KMS-11 (cell line): ENCODE measurements at regions not wholly inside any gene's neighbourhood (a gene's known extent, or its start where the extent isn't known, plus 50 kb on each side); places are given as distances from the start of the nearest gene placed in this dataset.

Experiments used
- H2AFZ ChIP-seq: fragments of 200-600 bp; sonication (generic); 2 replicates; pipeline ENCODE4 v1.6.1; 2016; ENCODE audit warnings: antibody characterized with exemption, mixed run types, low read depth
- H3K27ac ChIP-seq: fragments of 200-600 bp; sonication (generic); 2 replicates; pipeline ENCODE4 v1.6.1; 2016; ENCODE audit warnings: mild to moderate bottlenecking, mixed run types
- H3K27me3 ChIP-seq: fragments of 200-600 bp; sonication (generic); 2 replicates; pipeline ENCODE4 v1.6.1; 2017; ENCODE audit warnings: mild to moderate bottlenecking, low read depth, mixed run types, moderate library complexity; ENCODE audit not compliant: insufficient read depth
- H3K36me3 ChIP-seq: fragments of 200-600 bp; sonication (generic); 2 replicates; pipeline ENCODE4 v1.6.1; 2017; ENCODE audit warnings: mild to moderate bottlenecking, mixed run types; ENCODE audit not compliant: insufficient read depth
- H3K4me1 ChIP-seq: fragments of 200-600 bp; sonication (generic); 2 replicates; pipeline ENCODE4 v1.6.1; 2016; ENCODE audit warnings: mild to moderate bottlenecking, low read depth, mixed run types; ENCODE audit not compliant: poor library complexity, severe bottlenecking
- H3K4me2 ChIP-seq: fragments of 200-600 bp; sonication (generic); 2 replicates; pipeline ENCODE4 v1.7.0; 2016; ENCODE audit warnings: mild to moderate bottlenecking, mixed run types
- H3K4me3 ChIP-seq: fragments of 200-600 bp; sonication (generic); IDR thresholded peaks from 2 replicates; pipeline ENCODE4 v1.6.1; 2017; ENCODE audit warnings: low read depth, low read length, mixed read lengths; ENCODE audit not compliant: insufficient read depth
- H3K79me2 ChIP-seq: fragments of 200-600 bp; sonication (generic); 2 replicates; pipeline ENCODE4 v1.6.1; 2016; ENCODE audit warnings: low read depth, mixed run types; ENCODE audit not compliant: insufficient read depth
- H3K9ac ChIP-seq: fragments of 200-600 bp; sonication (generic); 2 replicates; pipeline ENCODE4 v1.6.1; 2016; ENCODE audit warnings: mild to moderate bottlenecking, mixed run types
- H4K20me1 ChIP-seq: fragments of 200-600 bp; sonication (generic); 2 replicates; pipeline ENCODE4 v1.6.1; 2016; ENCODE audit warnings: mild to moderate bottlenecking, mixed run types; ENCODE audit not compliant: insufficient read depth
- TF ChIP-seq, protein P1 (sequence below): fragments of 200-600 bp; sonication (generic); conservative IDR thresholded peaks from 2 replicates; pipeline ENCODE4 v1.6.1; 2017; ENCODE audit warnings: low read depth, mild to moderate bottlenecking, antibody characterized with exemption, low read length, moderate library complexity, mixed read lengths

DNA sequence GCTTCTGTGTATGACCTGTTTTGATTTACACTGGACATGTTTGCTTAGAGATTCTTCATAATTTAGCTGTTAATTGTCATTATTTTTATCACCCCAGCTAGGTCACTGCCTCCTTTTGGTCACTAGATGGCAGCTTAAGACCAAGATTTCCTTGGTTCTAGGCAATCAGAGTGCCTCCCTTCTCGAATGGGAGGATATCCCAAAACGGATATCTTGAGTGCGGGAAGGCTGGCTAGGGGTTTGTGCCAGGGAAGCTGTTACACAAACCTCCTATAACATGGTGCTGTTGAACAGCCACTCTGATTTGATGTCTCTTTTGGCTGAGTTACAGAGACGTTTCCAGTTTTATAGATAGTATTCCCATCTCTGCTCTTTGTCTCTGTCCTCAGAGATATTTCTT is 283.5 kb downstream of the S1PR1 start:
- Histone ChIP-seq H2AFZ (no peak overlapping the region), H4K20me1 (no peaks in the 10 kb centered on the region), H3K4me2 (no peak overlapping the region), H3K79me2 (no peaks in the 10 kb centered on the region), H3K27ac (no peak overlapping the region), H3K9ac (no peak overlapping the region), H3K36me3 (no peaks in the 10 kb centered on the region), H3K27me3 (no peaks in the 10 kb centered on the region), H3K4me3 (no peak overlapping the region), H3K4me1 (no peaks in the 10 kb centered on the region)
- TF ChIP-seq, protein P1, sequence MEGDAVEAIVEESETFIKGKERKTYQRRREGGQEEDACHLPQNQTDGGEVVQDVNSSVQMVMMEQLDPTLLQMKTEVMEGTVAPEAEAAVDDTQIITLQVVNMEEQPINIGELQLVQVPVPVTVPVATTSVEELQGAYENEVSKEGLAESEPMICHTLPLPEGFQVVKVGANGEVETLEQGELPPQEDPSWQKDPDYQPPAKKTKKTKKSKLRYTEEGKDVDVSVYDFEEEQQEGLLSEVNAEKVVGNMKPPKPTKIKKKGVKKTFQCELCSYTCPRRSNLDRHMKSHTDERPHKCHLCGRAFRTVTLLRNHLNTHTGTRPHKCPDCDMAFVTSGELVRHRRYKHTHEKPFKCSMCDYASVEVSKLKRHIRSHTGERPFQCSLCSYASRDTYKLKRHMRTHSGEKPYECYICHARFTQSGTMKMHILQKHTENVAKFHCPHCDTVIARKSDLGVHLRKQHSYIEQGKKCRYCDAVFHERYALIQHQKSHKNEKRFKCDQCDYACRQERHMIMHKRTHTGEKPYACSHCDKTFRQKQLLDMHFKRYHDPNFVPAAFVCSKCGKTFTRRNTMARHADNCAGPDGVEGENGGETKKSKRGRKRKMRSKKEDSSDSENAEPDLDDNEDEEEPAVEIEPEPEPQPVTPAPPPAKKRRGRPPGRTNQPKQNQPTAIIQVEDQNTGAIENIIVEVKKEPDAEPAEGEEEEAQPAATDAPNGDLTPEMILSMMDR: peak; percentile 78

DNA sequence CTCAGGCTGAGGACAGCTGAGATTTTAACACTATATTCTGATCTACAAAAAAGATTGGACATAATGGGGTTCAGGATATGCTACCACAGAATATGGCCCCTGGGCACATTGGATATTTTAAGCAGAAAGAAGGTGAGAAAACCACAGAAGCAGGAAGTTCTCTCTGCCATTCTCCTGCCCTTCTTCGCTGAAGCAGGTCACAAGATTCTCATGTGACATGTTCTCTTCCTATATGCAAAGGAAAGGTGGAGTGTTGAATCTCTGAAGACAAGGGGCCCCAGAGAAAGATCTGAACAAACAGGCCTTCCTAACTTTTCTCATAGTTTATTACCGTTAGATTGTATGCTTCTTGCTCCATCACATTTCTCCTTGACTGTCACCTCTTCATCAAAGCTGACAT is 285.7 kb downstream of the S1PR1 start:
- TF ChIP-seq, protein P1: no peak
- no peaks in the 10 kb centered on the region for H4K20me1 ChIP-seq
- no peaks in the 10 kb centered on the region for H3K4me1 ChIP-seq
- H3K36me3 ChIP-seq: no peaks in the 10 kb centered on the region
- H3K4me2 ChIP-seq: no peak overlapping the region
- H3K27me3 ChIP-seq: no peaks in the 10 kb centered on the region
- no peak overlapping the region for H3K4me3 ChIP-seq
- H3K79me2 ChIP-seq: no peaks in the 10 kb centered on the region
- no peak overlapping the region for H2AFZ ChIP-seq
- H3K27ac ChIP-seq: no peak overlapping the region
- no peak overlapping the region for H3K9ac ChIP-seq

DNA sequence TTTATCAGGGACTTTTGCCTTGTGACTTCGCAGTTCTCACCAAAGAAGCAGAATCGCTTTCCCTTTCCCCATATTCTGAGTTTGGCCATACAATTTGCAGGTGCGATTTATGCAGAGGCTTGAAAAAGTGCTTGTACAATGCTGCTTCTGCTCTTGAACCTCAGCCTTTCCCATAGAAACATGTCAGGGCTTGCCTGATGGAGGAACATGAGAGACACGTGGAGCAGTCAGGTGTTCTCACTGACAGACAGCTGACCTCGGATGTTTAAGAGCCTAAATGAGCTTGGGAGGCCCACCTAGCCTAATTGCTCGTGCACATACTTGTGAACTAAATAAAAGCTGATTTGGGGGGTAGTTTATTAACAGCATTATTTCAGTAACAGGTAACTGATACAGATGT is 290.0 kb downstream of the S1PR1 start:
- no peak overlapping the region for H2AFZ ChIP-seq
- H3K27me3 ChIP-seq: no peaks in the 10 kb centered on the region
- H4K20me1 ChIP-seq: no peaks in the 10 kb centered on the region
- no peak overlapping the region for H3K4me2 ChIP-seq
- no peak overlapping the region for H3K27ac ChIP-seq
- H3K36me3 ChIP-seq: no peaks in the 10 kb centered on the region
- H3K4me1 ChIP-seq: no peaks in the 10 kb centered on the region
- no peak overlapping the region for H3K4me3 ChIP-seq
- TF ChIP-seq, protein P1: no peak
- H3K79me2 ChIP-seq: no peaks in the 10 kb centered on the region
- no peak overlapping the region for H3K9ac ChIP-seq

DNA sequence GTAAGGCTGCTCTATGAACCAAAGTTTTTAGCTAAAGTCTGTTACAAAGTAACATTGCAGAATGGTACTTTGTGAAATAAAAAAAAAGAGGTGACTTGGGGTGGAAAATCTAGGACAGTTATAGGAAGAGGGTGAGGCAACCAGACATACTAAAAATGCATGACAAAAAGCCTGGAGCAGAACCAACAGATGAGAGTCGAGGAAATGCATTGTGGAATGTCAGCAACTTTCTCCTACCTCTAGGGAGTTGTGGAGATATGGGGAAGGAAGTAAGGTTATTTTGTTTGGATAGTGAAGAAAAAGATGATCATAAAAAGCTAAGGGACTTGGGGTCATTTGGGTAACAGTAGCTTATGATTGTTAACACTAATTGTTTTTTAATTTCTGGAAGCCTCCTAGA is 295.6 kb downstream of the S1PR1 start:
- Histone ChIP-seq H3K9ac (no peak overlapping the region), H3K27ac (no peak overlapping the region), H4K20me1 (no peaks in the 10 kb centered on the region), H3K4me2 (no peak overlapping the region), H2AFZ (no peak overlapping the region), H3K4me3 (no peak overlapping the region), H3K79me2 (no peaks in the 10 kb centered on the region), H3K36me3 (no peaks in the 10 kb centered on the region), H3K27me3 (no peaks in the 10 kb centered on the region), H3K4me1 (no peaks in the 10 kb centered on the region)
- TF ChIP-seq, protein P1: no peak

DNA sequence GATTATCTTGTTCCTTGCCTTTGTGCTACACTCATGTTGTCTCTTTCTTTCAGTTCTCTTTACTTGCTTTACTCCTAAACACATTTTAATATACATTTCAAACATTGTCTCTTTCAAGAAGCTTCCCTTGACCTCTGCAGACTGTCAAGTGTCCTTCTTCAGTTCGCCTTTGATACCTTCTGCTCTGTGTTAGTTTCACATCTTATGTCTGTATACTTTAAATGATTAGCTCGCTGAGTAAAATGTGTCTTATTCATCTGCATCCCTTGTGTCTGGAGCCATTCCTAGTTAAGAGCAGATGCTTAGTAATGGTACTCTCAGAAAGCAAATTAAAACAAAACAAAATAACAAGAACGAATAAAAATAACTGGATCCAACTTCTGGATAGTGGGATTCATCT is 303.3 kb downstream of the S1PR1 start:
- H3K4me1 ChIP-seq: no peaks in the 10 kb centered on the region
- H3K4me2 ChIP-seq: no peak overlapping the region
- no peaks in the 10 kb centered on the region for H4K20me1 ChIP-seq
- no peaks in the 10 kb centered on the region for H3K36me3 ChIP-seq
- no peak overlapping the region for H3K9ac ChIP-seq
- no peak overlapping the region for H2AFZ ChIP-seq
- H3K27ac ChIP-seq: no peak overlapping the region
- no peak overlapping the region for H3K4me3 ChIP-seq
- TF ChIP-seq, protein P1: no peak
- no peaks in the 10 kb centered on the region for H3K79me2 ChIP-seq
- H3K27me3 ChIP-seq: no peaks in the 10 kb centered on the region
